ENCODE measurements at regions not wholly inside any gene's neighbourhood (a gene's known extent, or its start where the extent isn't known, plus 50 kb on each side); places are given as distances from the start of the nearest gene placed in this dataset.

DNA sequence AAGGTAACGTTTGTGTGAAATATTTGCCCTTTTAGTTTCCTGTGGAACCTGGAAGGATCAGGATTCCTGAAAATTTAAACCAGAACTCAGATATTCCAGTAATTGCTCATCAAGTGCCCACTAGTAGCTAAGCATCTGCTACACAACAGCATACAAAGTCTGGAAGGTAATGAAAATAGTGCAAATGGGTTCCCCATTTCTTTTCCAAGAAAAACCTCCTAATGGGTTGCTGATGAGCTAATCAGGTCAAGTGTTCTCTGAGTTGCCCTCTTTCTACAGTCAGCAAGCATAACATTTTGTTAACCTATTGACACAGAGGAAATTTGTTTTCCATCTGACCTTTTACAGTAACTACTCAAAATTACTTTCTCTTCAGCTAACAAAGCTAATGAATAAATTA, 83.6 kb upstream of the PMCH start:
- TF ChIP-seq TAF1 (IDR thresholded peaks at IDR 0.05; ENCODE audit: low read depth) (no peak), YY1 (IDR thresholded peaks at IDR 0.05; ENCODE audit: low read depth) (no peak), TEAD4 (IDR thresholded peaks at IDR 0.05) (no peak), CREB1 (IDR thresholded peaks at IDR 0.05; ENCODE audit: low read depth) (no peak), NFIC (IDR thresholded peaks at IDR 0.05) (no peak), ZBTB7A (IDR thresholded peaks at IDR 0.05; ENCODE audit: low read depth) (no peak), EGR1 (IDR thresholded peaks at IDR 0.05) (no peak), TCF12 (IDR thresholded peaks at IDR 0.05; ENCODE audit: low read depth) (no peak), MAX (IDR thresholded peaks at IDR 0.05) (no peak)
- TF ChIP-seq, protein P1, sequence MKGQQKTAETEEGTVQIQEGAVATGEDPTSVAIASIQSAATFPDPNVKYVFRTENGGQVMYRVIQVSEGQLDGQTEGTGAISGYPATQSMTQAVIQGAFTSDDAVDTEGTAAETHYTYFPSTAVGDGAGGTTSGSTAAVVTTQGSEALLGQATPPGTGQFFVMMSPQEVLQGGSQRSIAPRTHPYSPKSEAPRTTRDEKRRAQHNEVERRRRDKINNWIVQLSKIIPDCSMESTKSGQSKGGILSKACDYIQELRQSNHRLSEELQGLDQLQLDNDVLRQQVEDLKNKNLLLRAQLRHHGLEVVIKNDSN (IDR thresholded peaks at IDR 0.05), result no peak

GRCh38 chr12:102249079-102249841, 51.6 kb upstream of the PMCH start:
- TF ChIP-seq NFIC (IDR thresholded peaks at IDR 0.05) (no peak), YY1 (IDR thresholded peaks at IDR 0.05; ENCODE audit: low read depth) (no peak), EP300 (IDR thresholded peaks at IDR 0.05; ENCODE audit: borderline replicate concordance) (no peak), TEAD4 (IDR thresholded peaks at IDR 0.05) (no peak), CEBPB (IDR thresholded peaks at IDR 0.05) (no peak), TCF12 (IDR thresholded peaks at IDR 0.05; ENCODE audit: low read depth) (no peak), CREB1 (IDR thresholded peaks at IDR 0.05; ENCODE audit: low read depth) (no peak)
- TF ChIP-seq, protein P1 (IDR thresholded peaks at IDR 0.05), result no peak

All from Ishikawa (cell line).